ENCODE measurements at regions not wholly inside any gene's neighbourhood (a gene's known extent, or its start where the extent isn't known, plus 50 kb on each side); places are given as distances from the start of the nearest gene placed in this dataset.

DNA sequence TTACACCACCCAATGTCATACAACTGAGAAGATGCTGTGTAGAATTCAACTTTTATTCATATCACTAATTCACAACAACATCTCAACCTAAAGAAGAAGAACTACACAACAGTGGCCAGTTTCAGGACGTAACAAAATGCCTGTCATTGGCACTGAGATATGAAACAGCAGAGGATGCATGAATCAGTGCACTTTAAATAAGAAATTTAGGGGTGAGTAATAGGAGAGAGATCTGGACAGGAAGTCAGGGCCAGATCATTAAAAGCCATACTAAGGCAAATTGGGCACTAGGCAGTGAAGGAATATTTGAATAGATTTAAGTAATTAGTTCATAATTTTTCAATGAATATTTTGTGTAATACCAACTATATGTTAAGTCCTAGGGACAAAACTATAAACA, 510.5 kb downstream of the PLPP3 start:
- Histone ChIP-seq H3K4me1 (ENCODE audit: insufficient read depth) (peaks cover 58% of the 10 kb centered on the region), H3K79me2 (ENCODE audit: insufficient read depth) (no peaks in the 10 kb centered on the region), H2AFZ (no peak overlapping the region), H3K27ac (peak overlapping the region; percentile 47), H3F3A (ENCODE audit: insufficient read depth) (peaks cover 19% of the 10 kb centered on the region; the same call in 1 of the 2 replicates), H3K4me3 (0 out of 2 replicates have a peak overlapping the region, but pooled peaks have one; percentile 4), H3K9ac (no peak overlapping the region), H3K9me3 (ENCODE audit: low read depth) (no peaks in the 10 kb centered on the region), H3K27me3 (replicated peaks; ENCODE audit: insufficient read depth) (no peaks in the 10 kb centered on the region), H3K36me3 (ENCODE audit: low read depth) (no peaks in the 10 kb centered on the region), H3K9me2 (ENCODE audit: insufficient read depth) (no peaks in the 10 kb centered on the region), H4K20me1 (ENCODE audit: insufficient read depth) (no peaks in the 10 kb centered on the region), H3K4me2 (ENCODE audit: unreplicated experiment) (peak overlapping the region; percentile 55)
- 0% methylated on average over 1 of the region's 1 CpG for WGBS, 2 experiments (ENCODE audit: low coverage in 1 of 2, low lambda C conversion rate in 2 of 2, missing lambda C conversion rate in 2 of 2)
- peak; percentile 88 for DNase-seq
- TF ChIP-seq EZH2 (IDR thresholded peaks at IDR 0.05; ENCODE audit: insufficient read depth, poor library complexity, severe bottlenecking), result no peak
- TF ChIP-seq EZH2phosphoT487 (IDR thresholded peaks at IDR 0.05; ENCODE audit: insufficient read depth, low read depth), result no peak
- in situ Hi-C loops (cut with MboI), result no loop called here

DNA sequence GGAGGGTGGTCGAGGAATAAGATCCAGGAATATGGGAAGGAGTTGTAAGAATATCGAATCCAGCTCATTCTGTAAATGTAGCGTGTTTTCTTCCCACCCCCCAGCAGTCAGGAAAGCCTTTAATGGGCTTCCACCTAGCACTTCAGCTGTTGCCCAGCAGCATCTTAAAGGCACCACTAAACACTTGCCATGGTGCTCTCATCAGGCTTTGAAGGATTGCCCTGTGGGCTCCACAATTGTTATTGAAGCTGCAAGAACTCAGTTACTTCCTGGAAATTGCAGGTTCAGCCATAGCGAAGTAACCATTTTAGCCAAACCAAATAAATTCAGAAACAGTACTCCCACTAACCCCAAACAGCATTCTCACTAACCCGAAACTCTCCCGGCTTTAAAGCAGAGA, 511.2 kb downstream of the PLPP3 start:
- in situ Hi-C loops (cut with MboI), result no loop called here
- TF ChIP-seq EZH2 (IDR thresholded peaks at IDR 0.05; ENCODE audit: insufficient read depth, poor library complexity, severe bottlenecking) (no peak), EZH2phosphoT487 (IDR thresholded peaks at IDR 0.05; ENCODE audit: insufficient read depth, low read depth) (no peak)
- Histone ChIP-seq H3K4me3 (no peak overlapping the region), H4K20me1 (ENCODE audit: insufficient read depth) (no peaks in the 10 kb centered on the region), H3K27ac (peak overlapping the region; percentile 47), H2AFZ (no peak overlapping the region), H3K79me2 (ENCODE audit: insufficient read depth) (no peaks in the 10 kb centered on the region), H3K4me1 (ENCODE audit: insufficient read depth) (peaks cover 51% of the 10 kb centered on the region), H3K9me2 (ENCODE audit: insufficient read depth) (no peaks in the 10 kb centered on the region), H3K9me3 (ENCODE audit: low read depth) (no peaks in the 10 kb centered on the region), H3K9ac (no peak overlapping the region), H3K4me2 (ENCODE audit: unreplicated experiment) (no peak overlapping the region), H3K27me3 (replicated peaks; ENCODE audit: insufficient read depth) (no peaks in the 10 kb centered on the region), H3F3A (ENCODE audit: insufficient read depth) (peaks cover 14% of the 10 kb centered on the region; the same call in 1 of the 2 replicates), H3K36me3 (ENCODE audit: low read depth) (no peaks in the 10 kb centered on the region)
- WGBS, 2 experiments (ENCODE audit: low coverage in 1 of 2, low lambda C conversion rate in 2 of 2, missing lambda C conversion rate in 2 of 2), result 92 to 96% methylated on average over 6 of the region's 6 CpGs
- DNase-seq, result no peak

DNA sequence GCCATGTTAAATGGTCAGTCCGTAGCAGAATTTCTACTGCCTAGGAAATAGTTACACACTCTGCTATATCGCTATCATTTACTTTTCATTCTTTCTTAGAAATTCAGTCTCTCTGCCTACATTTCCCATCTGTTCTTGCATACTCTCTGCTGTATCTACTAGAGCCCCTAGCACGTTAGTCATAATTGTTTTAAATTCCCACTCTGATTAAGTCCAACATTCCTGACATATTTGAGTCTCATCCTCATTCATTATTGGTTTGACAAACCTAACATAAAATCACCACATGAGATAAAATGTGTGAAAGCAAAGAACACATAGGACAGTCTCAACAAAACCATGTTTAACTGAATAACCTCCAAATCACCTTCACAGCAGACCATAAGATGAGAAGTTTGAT, 513.6 kb downstream of the PLPP3 start:
- Histone ChIP-seq H3K79me2 (ENCODE audit: insufficient read depth) (no peaks in the 10 kb centered on the region), H3K9me3 (ENCODE audit: low read depth) (no peaks in the 10 kb centered on the region), H3K9ac (no peak overlapping the region), H3K4me2 (ENCODE audit: unreplicated experiment) (no peak overlapping the region), H3K9me2 (ENCODE audit: insufficient read depth) (no peaks in the 10 kb centered on the region), H3K4me1 (ENCODE audit: insufficient read depth) (peaks cover 43% of the 10 kb centered on the region), H3K36me3 (ENCODE audit: low read depth) (no peaks in the 10 kb centered on the region), H2AFZ (no peak overlapping the region), H3K27ac (no peak overlapping the region), H3F3A (ENCODE audit: insufficient read depth) (peaks cover 14% of the 10 kb centered on the region; the same call in 1 of the 2 replicates), H3K27me3 (replicated peaks; ENCODE audit: insufficient read depth) (no peaks in the 10 kb centered on the region), H4K20me1 (ENCODE audit: insufficient read depth) (no peaks in the 10 kb centered on the region), H3K4me3 (no peak overlapping the region)
- TF ChIP-seq EZH2phosphoT487 (IDR thresholded peaks at IDR 0.05; ENCODE audit: insufficient read depth, low read depth) (no peak), EZH2 (IDR thresholded peaks at IDR 0.05; ENCODE audit: insufficient read depth, poor library complexity, severe bottlenecking) (no peak)
- in situ Hi-C loops (cut with MboI), result no loop called here
- DNase-seq, result peak; percentile 38
- 47 to 48% methylated on average over 3 of the region's 3 CpGs for WGBS, 2 experiments (ENCODE audit: low coverage in 1 of 2, low lambda C conversion rate in 2 of 2, missing lambda C conversion rate in 2 of 2)

DNA sequence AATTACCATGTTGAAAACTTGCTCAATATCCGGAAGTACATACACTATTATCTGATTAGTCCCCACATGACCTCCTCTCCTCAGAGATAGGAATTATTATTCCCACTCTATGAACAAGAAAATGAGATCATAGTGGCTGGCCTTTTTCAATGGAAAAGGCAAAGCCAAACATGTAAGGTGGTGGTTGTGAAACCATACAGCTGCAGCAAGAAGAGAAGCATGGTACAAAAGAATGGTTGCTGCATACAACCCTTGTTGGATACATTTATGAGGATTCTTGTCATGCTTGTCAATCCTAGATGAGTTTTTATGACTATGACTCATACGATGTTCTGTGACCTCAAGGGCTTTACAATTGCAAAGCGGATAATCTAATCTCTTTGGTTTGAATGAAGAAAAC, 514.7 kb downstream of the PLPP3 start:
- H3K36me3 ChIP-seq (ENCODE audit: low read depth), result no peaks in the 10 kb centered on the region
- no peaks in the 10 kb centered on the region for H3K9me3 ChIP-seq (ENCODE audit: low read depth)
- H3K79me2 ChIP-seq (ENCODE audit: insufficient read depth), result no peaks in the 10 kb centered on the region
- no peak overlapping the region for H3K4me3 ChIP-seq
- no peak overlapping the region for H2AFZ ChIP-seq
- 86 to 95% methylated on average over 3 of the region's 3 CpGs for WGBS, 2 experiments (ENCODE audit: low coverage in 1 of 2, low lambda C conversion rate in 2 of 2, missing lambda C conversion rate in 2 of 2)
- peaks cover 35% of the 10 kb centered on the region for H3K4me1 ChIP-seq (ENCODE audit: insufficient read depth)
- peak; percentile 32 for DNase-seq
- H4K20me1 ChIP-seq (ENCODE audit: insufficient read depth), result no peaks in the 10 kb centered on the region
- H3F3A ChIP-seq (ENCODE audit: insufficient read depth), result peaks cover 14% of the 10 kb centered on the region; the same call in 1 of the 2 replicates
- no peak overlapping the region for H3K4me2 ChIP-seq (ENCODE audit: unreplicated experiment)
- in situ Hi-C loops (cut with MboI), result no loop called here
- H3K9me2 ChIP-seq (ENCODE audit: insufficient read depth), result no peaks in the 10 kb centered on the region
- H3K27me3 ChIP-seq (replicated peaks; ENCODE audit: insufficient read depth), result no peaks in the 10 kb centered on the region
- H3K9ac ChIP-seq, result no peak overlapping the region
- TF ChIP-seq EZH2 (IDR thresholded peaks at IDR 0.05; ENCODE audit: insufficient read depth, poor library complexity, severe bottlenecking), result no peak
- TF ChIP-seq EZH2phosphoT487 (IDR thresholded peaks at IDR 0.05; ENCODE audit: insufficient read depth, low read depth), result no peak
- H3K27ac ChIP-seq, result no peak overlapping the region

DNA sequence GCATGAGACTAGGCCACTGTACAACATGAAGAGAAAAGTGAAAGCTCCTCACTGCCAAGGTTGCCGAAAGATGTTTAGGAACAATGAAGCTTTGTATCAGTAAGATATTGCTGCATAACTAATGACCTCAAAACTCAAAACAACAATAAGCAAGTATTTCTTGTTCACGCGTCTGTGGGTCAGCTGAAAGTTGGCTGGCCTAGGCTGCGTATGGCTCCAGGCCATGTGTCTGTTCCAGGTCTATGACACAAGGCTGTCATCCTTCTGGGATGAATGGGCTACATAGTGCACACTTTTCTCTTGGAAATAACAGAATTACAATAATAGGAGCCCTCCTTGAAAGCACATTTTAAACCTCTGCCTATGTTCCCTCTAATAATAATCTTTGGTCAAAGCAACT, 515.9 kb downstream of the PLPP3 start:
- no peak for TF ChIP-seq EZH2 (IDR thresholded peaks at IDR 0.05; ENCODE audit: insufficient read depth, poor library complexity, severe bottlenecking)
- no peak for TF ChIP-seq EZH2phosphoT487 (IDR thresholded peaks at IDR 0.05; ENCODE audit: insufficient read depth, low read depth)
- H3F3A ChIP-seq (ENCODE audit: insufficient read depth), result peaks cover 11% of the 10 kb centered on the region; the same call in 1 of the 2 replicates
- no peaks in the 10 kb centered on the region for H3K27me3 ChIP-seq (replicated peaks; ENCODE audit: insufficient read depth)
- in situ Hi-C loops (cut with MboI), result no loop called here
- no peaks in the 10 kb centered on the region for H3K9me3 ChIP-seq (ENCODE audit: low read depth)
- H4K20me1 ChIP-seq (ENCODE audit: insufficient read depth), result no peaks in the 10 kb centered on the region
- no peaks in the 10 kb centered on the region for H3K9me2 ChIP-seq (ENCODE audit: insufficient read depth)
- no peak overlapping the region for H3K27ac ChIP-seq
- no peak for DNase-seq
- no peak overlapping the region for H2AFZ ChIP-seq
- no peak overlapping the region for H3K4me3 ChIP-seq
- H3K4me1 ChIP-seq (ENCODE audit: insufficient read depth), result peaks cover 22% of the 10 kb centered on the region
- no peaks in the 10 kb centered on the region for H3K79me2 ChIP-seq (ENCODE audit: insufficient read depth)
- no peaks in the 10 kb centered on the region for H3K36me3 ChIP-seq (ENCODE audit: low read depth)
- H3K4me2 ChIP-seq (ENCODE audit: unreplicated experiment), result no peak overlapping the region
- no peak overlapping the region for H3K9ac ChIP-seq
- 98% methylated on average over 4 of the region's 4 CpGs for WGBS, 2 experiments (ENCODE audit: low coverage in 1 of 2, low lambda C conversion rate in 2 of 2, missing lambda C conversion rate in 2 of 2)
